ENCODE measurements at regions not wholly inside any gene's neighbourhood (a gene's known extent, or its start where the extent isn't known, plus 50 kb on each side); places are given as distances from the start of the nearest gene placed in this dataset.
"Not testable (repeated sequence)": the region's sequence is repeated elsewhere in the genome, so short reads cannot be mapped to it uniquely, and the experiment has no call there.

GRCh38 chr16:72654535-72654934 lies 393.4 kb downstream of the ZFHX3 start:
- DNase-seq: no peak

DNA sequence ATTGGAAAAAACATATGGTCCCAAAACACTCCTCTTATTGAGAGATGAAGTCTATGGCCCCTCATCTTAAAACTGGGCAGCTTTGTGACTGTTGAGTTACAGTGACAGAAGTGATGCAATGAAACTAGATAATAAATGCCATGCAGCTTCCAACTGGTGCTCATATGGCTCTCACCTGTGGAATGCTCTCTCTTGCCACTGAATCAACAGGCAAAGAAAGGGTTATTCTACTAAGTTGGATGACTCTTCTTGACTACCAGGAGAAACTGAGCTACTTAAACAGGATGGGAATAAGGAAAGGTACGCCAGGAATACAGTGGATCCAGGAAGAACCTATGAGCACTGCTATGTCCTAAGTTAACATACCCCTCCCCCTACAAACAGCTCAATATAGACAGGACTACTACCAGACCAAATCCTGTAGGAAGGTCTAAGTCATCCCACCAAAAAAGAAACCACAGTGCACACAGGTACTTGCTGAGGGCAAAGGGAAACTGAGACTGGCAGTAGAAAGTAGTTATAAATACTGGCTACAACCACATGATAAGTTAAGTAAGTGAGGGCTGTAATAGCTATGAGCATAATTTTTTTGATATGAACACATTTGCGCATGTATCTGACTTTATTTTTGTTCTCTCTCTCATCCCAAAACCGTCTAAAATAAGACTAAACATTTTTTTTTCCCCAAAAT lies 398.5 kb downstream of the ZFHX3 start:
- no peak for DNase-seq

- no peak for DNase-seq
Measured at GRCh38 chr16:72646615-72647014, 401.3 kb downstream of the ZFHX3 start.

DNA sequence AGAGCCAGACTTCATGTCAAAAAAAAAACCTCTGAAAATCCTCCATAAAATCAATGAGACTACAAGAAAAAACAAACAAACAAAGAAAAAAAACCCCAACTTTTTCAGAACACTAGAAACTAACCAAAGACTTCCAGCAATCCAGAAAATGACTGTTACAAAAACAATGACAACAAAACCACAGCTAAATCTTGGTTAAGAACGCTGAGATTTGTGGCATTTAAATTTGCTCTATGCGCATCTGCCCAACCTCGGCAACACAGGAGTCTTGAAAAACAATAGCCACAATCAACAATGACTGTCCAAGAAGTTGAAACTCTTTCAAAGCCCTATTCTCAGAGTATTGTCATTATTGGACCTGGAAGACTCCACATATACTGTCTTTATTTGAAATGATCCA lies 402.4 kb downstream of the ZFHX3 start:
- no peak for DNase-seq

DNA sequence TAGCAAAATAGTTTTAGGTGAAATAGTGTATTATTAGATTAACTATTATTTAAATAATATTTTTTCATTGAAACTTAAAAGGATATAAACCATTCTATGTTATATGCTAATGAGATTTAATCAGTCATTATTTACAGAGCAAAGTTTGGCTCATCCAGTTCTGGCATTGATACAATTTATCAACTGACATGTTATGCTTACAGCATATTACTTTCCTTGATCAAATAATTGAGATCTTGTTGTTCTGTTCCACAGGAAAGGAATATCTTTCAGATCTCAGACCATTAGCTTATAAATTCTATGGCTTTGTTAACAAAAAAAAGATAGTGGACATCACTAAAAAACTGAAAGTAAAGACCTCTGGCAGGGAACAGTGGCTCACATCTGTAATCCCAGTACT lies 403.0 kb downstream of the ZFHX3 start:
- no peak for DNase-seq

DNA sequence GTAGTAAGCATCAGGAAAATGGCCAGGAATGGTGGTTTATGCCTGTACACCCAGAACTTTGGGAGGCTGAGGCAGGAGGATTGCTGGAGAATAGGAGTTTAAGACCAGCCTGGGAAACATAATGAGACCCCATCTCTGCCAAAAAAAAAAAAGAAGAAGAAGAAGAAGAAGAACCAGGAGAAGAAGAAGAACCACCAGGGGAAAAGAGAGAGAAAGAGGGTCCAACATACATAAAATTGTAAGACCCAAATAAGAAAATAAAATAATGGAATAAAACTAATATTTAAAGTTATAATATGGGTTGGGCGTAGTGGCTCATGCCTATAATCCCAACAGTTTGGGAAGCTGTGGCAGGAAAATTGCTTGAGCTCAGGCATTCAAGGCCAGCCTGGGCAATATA lies 408.4 kb downstream of the ZFHX3 start:
- no peak for DNase-seq

GRCh38 chr16:72637306-72637705 lies 410.6 kb downstream of the ZFHX3 start:
- no peak for DNase-seq

- DNase-seq: no peak
Measured at GRCh38 chr16:72635694-72636093, 412.2 kb downstream of the ZFHX3 start.

- no peak for DNase-seq
Measured at GRCh38 chr16:72635104-72635503, 412.8 kb downstream of the ZFHX3 start.

DNA sequence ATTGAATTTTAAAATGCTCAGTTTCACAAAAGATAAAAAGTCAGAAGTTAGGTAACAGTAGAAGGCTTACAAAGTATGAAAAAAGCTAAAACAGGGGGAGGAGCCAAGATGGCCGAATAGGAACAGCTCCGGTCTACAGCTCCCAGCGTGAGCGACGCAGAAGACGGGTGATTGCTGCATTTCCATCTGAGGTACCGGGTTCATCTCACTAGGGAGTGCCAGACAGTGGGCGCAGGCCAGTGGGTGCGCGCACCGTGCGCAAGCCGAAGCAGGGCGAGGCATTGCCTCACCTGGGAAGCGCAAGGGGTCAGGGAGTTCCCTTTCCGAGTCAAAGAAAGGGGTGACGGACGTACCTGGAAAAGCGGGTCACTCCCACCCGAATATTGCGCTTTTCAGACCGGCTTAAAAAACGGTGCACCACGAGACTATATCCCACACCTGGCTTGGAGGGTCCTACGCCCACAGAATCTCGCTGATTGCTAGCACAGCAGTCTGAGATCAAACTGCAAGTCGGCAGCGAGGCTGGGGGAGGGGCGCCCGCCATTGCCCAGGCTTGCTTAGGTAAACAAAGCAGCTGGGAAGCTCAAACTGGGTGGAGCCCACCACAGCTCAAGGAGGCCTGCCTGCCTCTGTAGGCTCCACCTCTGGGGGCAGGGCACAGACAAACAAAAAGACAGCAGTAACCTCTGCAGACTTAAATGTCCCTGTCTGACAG lies 420.6 kb downstream of the ZFHX3 start:
- DNase-seq: not testable (repeated sequence)

GRCh38 chr16:72626623-72627022 lies 421.3 kb downstream of the ZFHX3 start:
- DNase-seq: no peak

DNA sequence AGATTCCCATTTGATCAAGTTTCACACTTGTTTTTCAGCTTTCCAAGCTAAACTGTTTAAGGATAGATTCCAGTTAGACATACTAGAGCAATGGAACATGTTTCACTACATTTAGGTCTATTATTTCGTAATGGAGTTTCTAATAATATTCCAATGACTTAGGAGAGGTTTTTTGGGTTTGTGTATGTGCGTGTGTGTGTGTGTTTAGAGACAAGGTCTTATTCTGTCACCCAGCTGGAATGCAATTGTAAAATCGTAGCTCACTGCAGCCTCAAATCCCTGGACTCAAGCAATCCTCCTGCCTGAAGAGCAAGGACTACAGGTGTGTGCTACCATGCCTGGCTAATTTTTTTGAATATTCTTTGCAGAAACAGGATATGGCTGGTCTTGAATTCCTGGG lies 426.3 kb downstream of the ZFHX3 start:
- no peak for DNase-seq

DNA sequence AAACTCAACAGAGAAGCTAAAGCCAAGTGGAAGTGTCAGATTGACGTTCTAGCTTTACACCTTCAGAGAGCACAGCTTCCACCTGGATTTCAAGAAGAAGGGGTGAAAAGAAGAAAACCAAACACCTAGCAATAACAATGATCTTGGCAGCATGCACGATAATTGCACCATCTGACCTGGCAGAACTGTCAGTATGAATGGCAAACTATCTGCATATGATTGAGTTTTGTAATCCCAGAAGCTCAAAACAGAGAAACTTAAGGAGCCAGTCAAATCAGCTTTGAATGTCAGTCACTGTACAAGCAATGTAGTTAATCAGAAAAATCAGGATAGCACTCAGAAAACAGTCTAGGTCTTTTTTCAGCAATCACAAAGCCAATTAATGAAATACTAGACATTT lies 427.1 kb downstream of the ZFHX3 start:
- peak; percentile 18 for DNase-seq

GRCh38 chr16:72620348-72620747 lies 427.6 kb downstream of the ZFHX3 start:
- no peak for DNase-seq

- DNase-seq: no peak
Measured at GRCh38 chr16:72615856-72616255, 432.1 kb downstream of the ZFHX3 start.

- DNase-seq: no peak
Measured at GRCh38 chr16:72612718-72613117, 435.2 kb downstream of the ZFHX3 start.

GRCh38 chr16:72612256-72612655 lies 435.7 kb downstream of the ZFHX3 start:
- no peak for DNase-seq

GRCh38 chr16:72609933-72610332 lies 438.0 kb upstream of the PMFBP1 start:
- DNase-seq: no peak

GRCh38 chr16:72609066-72609465 lies 437.1 kb upstream of the PMFBP1 start:
- no peak for DNase-seq

DNA sequence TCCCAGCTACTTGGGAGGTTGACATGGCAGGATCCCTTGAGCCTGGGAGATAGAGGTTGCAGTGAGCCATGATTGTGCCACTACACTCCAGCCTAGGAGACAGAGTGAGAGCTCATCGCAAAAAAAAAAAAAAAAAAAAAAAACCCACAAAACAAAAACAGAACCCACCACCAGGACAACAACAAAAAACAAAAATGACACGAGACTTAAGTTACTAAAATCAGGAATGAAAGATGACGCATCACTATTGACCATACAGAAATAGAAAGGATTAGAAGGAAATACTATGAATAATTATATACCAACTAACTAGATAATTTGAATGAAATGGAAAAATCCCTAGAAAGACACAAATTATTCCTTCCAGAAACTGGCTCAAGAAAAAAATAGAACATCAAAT lies 432.4 kb upstream of the PMFBP1 start:
- no peak for DNase-seq

DNA sequence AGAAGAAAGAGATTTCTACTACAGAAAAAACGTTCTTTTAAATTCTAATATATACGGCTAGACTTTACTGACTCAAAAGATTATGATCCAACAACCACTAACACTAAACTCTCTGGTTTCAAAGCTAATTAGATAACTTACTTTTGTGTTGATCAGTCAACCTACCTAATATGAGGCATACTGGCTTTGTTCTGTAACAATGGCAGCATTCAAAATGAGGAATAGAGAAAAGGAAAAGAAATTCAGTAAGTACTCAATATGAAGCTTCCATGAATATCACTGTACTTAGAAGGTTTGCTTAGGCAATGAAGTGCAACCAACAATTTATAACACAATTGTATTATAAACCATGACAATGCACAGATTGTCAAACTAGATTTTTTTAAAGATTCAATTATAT lies 430.5 kb upstream of the PMFBP1 start:
- no peak for DNase-seq

DNA sequence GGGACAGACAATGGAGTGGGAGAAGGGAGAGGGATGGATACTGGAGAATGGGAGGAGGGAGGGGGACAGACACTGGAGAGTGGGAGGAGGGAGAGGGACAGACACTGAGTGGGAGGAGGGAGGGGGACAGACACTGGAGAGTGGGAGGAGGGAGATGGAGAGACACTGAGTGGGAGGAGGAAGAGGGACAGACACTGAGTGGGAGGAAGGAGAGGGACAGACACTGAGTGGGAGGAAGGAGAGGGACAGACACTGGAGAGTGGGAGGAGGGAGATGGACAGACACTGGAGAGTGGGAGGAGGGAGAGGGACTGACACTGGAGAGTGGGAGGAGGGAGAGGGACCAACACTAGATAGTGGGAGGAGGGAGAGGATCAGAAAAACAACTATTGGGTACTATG lies 426.7 kb upstream of the PMFBP1 start:
- DNase-seq: no peak

GRCh38 chr16:72597938-72598337 lies 426.0 kb upstream of the PMFBP1 start:
- DNase-seq: no peak

DNA sequence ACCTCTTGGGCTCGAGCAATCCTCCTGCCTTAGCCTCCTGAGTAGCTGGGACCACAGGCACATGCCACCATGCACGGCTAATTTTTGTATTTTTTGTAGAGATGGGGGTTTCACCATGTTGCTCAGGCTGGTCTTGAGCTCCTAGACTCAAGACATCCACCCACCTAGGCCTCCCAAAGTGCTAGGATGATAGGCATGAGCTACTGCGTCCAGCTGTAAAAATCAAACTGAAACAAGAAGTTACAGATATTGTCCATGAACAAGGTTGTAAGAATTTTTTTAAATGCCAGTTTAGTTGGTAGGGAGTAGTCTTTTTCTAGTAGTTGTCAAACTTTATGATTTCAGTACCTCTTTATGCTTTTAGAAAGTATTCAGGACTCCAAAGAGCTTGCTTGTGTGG lies 424.4 kb upstream of the PMFBP1 start:
- DNase-seq: no peak

Measured in NCI-H1105 (cell line).